ENCODE measurements at regions not wholly inside any gene's neighbourhood (a gene's known extent, or its start where the extent isn't known, plus 50 kb on each side); places are given as distances from the start of the nearest gene placed in this dataset.

- TF ChIP-seq, protein P1, sequence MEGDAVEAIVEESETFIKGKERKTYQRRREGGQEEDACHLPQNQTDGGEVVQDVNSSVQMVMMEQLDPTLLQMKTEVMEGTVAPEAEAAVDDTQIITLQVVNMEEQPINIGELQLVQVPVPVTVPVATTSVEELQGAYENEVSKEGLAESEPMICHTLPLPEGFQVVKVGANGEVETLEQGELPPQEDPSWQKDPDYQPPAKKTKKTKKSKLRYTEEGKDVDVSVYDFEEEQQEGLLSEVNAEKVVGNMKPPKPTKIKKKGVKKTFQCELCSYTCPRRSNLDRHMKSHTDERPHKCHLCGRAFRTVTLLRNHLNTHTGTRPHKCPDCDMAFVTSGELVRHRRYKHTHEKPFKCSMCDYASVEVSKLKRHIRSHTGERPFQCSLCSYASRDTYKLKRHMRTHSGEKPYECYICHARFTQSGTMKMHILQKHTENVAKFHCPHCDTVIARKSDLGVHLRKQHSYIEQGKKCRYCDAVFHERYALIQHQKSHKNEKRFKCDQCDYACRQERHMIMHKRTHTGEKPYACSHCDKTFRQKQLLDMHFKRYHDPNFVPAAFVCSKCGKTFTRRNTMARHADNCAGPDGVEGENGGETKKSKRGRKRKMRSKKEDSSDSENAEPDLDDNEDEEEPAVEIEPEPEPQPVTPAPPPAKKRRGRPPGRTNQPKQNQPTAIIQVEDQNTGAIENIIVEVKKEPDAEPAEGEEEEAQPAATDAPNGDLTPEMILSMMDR (IDR thresholded peaks at IDR 0.05; ENCODE audit: low read depth, low read length, poor library complexity, severe bottlenecking), result no peak
- no peak for TF ChIP-seq EZH2phosphoT487 (IDR thresholded peaks at IDR 0.05; ENCODE audit: borderline replicate concordance, low read length)
- no peaks in the 10 kb centered on the region for H3K79me2 ChIP-seq (ENCODE audit: control insufficient read depth, low read length)
- no peaks in the 10 kb centered on the region for H3K9me2 ChIP-seq (replicated peaks; ENCODE audit: control insufficient read depth, low read length)
- H3K27me3 ChIP-seq (ENCODE audit: control insufficient read depth, low read length), result no peaks in the 10 kb centered on the region
- H4K20me1 ChIP-seq (ENCODE audit: control insufficient read depth, insufficient read depth, low read depth, low read length), result no peaks in the 10 kb centered on the region
- H3K4me2 ChIP-seq (ENCODE audit: low read length), result no peak overlapping the region
- no peaks in the 10 kb centered on the region for H3K9me3 ChIP-seq (ENCODE audit: control insufficient read depth, insufficient read depth, low read length)
- no peaks in the 10 kb centered on the region for H3K4me1 ChIP-seq (ENCODE audit: control insufficient read depth, low read length)
- no peak overlapping the region for H3K27ac ChIP-seq (ENCODE audit: low read depth, low read length)
- no peak overlapping the region for H3K4me3 ChIP-seq (ENCODE audit: low read length)
- H3K36me3 ChIP-seq (ENCODE audit: control insufficient read depth, low read length), result no peaks in the 10 kb centered on the region
- no peaks in the 10 kb centered on the region for H3F3A ChIP-seq (ENCODE audit: control insufficient read depth, insufficient read depth)
Observed at GRCh38 chrX:39030636-39031035, 229.4 kb downstream of the MID1IP1 start.

DNA sequence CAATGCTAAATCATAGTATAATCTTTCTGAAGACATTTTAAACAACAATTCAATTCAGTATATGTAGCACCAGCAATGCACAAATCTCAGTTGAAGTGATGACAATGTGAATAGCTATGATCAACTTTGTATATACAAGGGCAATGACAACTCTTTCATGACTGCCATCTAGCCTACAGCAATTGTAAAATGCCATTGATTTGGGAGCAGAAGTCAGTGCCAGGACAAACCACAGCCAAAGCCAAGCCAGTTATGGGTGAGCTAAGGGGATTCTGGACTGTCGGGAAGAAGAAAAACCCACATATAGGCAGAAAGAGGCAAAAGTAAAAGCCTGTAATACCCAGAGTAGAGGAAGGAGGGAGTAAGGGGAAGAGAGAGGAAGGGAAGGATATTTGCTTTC, 238.6 kb downstream of the MID1IP1 start:
- Histone ChIP-seq H3K4me3 (ENCODE audit: low read length) (no peak overlapping the region), H3K9me3 (ENCODE audit: control insufficient read depth, insufficient read depth, low read length) (no peaks in the 10 kb centered on the region), H3F3A (ENCODE audit: control insufficient read depth, insufficient read depth) (no peaks in the 10 kb centered on the region), H3K27me3 (ENCODE audit: control insufficient read depth, low read length) (no peaks in the 10 kb centered on the region), H3K9me2 (replicated peaks; ENCODE audit: control insufficient read depth, low read length) (no peaks in the 10 kb centered on the region), H3K36me3 (ENCODE audit: control insufficient read depth, low read length) (no peaks in the 10 kb centered on the region), H4K20me1 (ENCODE audit: control insufficient read depth, insufficient read depth, low read depth, low read length) (no peaks in the 10 kb centered on the region), H3K4me2 (ENCODE audit: low read length) (no peak overlapping the region), H3K4me1 (ENCODE audit: control insufficient read depth, low read length) (no peaks in the 10 kb centered on the region), H3K27ac (ENCODE audit: low read depth, low read length) (no peak overlapping the region), H3K79me2 (ENCODE audit: control insufficient read depth, low read length) (no peaks in the 10 kb centered on the region)
- TF ChIP-seq EZH2phosphoT487 (IDR thresholded peaks at IDR 0.05; ENCODE audit: borderline replicate concordance, low read length), result no peak
- TF ChIP-seq, protein P1 (IDR thresholded peaks at IDR 0.05; ENCODE audit: low read depth, low read length, poor library complexity, severe bottlenecking), result no peak

DNA sequence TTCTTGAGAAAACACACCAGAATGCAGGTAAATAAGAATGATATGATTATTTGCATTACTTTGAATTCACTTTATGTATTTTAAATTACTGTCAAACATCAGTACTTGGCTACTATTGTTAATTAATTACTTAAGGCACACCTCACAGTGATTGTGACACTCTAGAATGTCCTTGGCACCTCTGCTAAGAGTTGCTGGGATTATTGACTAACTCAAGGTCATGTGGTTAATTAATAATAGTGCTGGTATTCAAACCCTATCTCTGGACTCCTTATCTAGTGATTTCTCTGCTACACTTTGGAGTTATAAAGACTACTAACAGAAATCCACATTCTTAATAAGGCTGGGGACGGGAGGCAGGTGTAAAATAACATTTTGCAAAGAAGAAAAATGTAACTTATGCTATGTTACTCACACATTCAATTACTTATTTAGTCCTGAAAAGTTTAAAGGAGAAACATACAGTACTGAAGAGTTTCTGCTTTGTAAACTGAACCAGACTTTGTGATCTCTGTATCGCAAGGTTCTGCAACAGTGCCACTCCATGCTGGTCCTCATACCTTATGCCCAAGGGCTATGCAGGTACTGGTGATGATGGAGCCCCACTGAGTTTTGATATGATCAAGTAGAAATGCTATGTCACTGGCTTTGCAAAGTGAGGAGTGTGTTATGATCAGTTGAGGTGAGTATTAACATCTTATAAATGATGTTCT, 242.7 kb downstream of the MID1IP1 start:
- Histone ChIP-seq H3K79me2 (ENCODE audit: control insufficient read depth, low read length) (no peaks in the 10 kb centered on the region), H4K20me1 (ENCODE audit: control insufficient read depth, insufficient read depth, low read depth, low read length) (no peaks in the 10 kb centered on the region), H3K4me2 (ENCODE audit: low read length) (no peak overlapping the region), H3K36me3 (ENCODE audit: control insufficient read depth, low read length) (no peaks in the 10 kb centered on the region), H3K4me1 (ENCODE audit: control insufficient read depth, low read length) (no peaks in the 10 kb centered on the region), H3K4me3 (ENCODE audit: low read length) (no peak overlapping the region), H3K27ac (ENCODE audit: low read depth, low read length) (no peak overlapping the region), H3K27me3 (ENCODE audit: control insufficient read depth, low read length) (no peaks in the 10 kb centered on the region), H3F3A (ENCODE audit: control insufficient read depth, insufficient read depth) (no peaks in the 10 kb centered on the region), H3K9me3 (ENCODE audit: control insufficient read depth, insufficient read depth, low read length) (no peaks in the 10 kb centered on the region), H3K9me2 (replicated peaks; ENCODE audit: control insufficient read depth, low read length) (no peaks in the 10 kb centered on the region)
- TF ChIP-seq, protein P1 (IDR thresholded peaks at IDR 0.05; ENCODE audit: low read depth, low read length, poor library complexity, severe bottlenecking), result no peak
- no peak for TF ChIP-seq EZH2phosphoT487 (IDR thresholded peaks at IDR 0.05; ENCODE audit: borderline replicate concordance, low read length)

All from DOHH2 (cell line).